Nephron progenitor cell (in vitro differentiated cells): ENCODE measurements at regions not wholly inside any gene's neighbourhood (a gene's known extent, or its start where the extent isn't known, plus 50 kb on each side); places are given as distances from the start of the nearest gene placed in this dataset.

Experiments
- DNase-seq: peaks from one replicate; pipeline ENCODE4 v3.0.0; 2021
- H3K27ac Mint-ChIP-seq: 2 replicates; pipeline ENCODE4 v1.8.0; 2021; ENCODE audit warnings: mild to moderate bottlenecking, moderate library complexity, mixed read lengths
- H3K27me3 Mint-ChIP-seq: 2 replicates; pipeline ENCODE4 v1.8.0; 2021; ENCODE audit warnings: mild to moderate bottlenecking, low read depth, mixed read lengths; ENCODE audit not compliant: poor library complexity
- H3K36me3 Mint-ChIP-seq: 2 replicates; pipeline ENCODE4 v1.8.0; 2021; ENCODE audit warnings: low read depth, mixed read lengths
- H3K4me1 Mint-ChIP-seq: 2 replicates; pipeline ENCODE4 v1.8.0; 2021; ENCODE audit warnings: mixed read lengths
- H3K4me3 Mint-ChIP-seq: 2 replicates; pipeline ENCODE4 v1.8.0; 2021; ENCODE audit warnings: mild to moderate bottlenecking, moderate library complexity, mixed read lengths
- H3K9me3 Mint-ChIP-seq: 2 replicates; pipeline ENCODE4 v1.8.0; 2021; ENCODE audit warnings: mild to moderate bottlenecking, moderate library complexity, mixed read lengths
- TF ChIP-seq, protein P1 (sequence below): fragments of 200-600 bp; sonication (generic); IDR thresholded peaks from 2 replicates; pipeline ENCODE4 v1.5.0; 2021; ENCODE audit warnings: antibody characterized with exemption

- H3K27ac Mint-ChIP-seq, result no peak overlapping the region
Measured at GRCh38 chr16:6439129-6439528, 893.5 kb upstream of the RBFOX1 start.

GRCh38 chr16:6428861-6429260, 903.8 kb upstream of the RBFOX1 start:
- TF ChIP-seq, protein P1, sequence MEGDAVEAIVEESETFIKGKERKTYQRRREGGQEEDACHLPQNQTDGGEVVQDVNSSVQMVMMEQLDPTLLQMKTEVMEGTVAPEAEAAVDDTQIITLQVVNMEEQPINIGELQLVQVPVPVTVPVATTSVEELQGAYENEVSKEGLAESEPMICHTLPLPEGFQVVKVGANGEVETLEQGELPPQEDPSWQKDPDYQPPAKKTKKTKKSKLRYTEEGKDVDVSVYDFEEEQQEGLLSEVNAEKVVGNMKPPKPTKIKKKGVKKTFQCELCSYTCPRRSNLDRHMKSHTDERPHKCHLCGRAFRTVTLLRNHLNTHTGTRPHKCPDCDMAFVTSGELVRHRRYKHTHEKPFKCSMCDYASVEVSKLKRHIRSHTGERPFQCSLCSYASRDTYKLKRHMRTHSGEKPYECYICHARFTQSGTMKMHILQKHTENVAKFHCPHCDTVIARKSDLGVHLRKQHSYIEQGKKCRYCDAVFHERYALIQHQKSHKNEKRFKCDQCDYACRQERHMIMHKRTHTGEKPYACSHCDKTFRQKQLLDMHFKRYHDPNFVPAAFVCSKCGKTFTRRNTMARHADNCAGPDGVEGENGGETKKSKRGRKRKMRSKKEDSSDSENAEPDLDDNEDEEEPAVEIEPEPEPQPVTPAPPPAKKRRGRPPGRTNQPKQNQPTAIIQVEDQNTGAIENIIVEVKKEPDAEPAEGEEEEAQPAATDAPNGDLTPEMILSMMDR, result no peak
- H3K9me3 Mint-ChIP-seq, result no peaks in the 10 kb centered on the region
- H3K27ac Mint-ChIP-seq, result no peak overlapping the region
- no peaks in the 10 kb centered on the region for H3K36me3 Mint-ChIP-seq
- H3K4me3 Mint-ChIP-seq, result no peak overlapping the region
- DNase-seq, result no peak
- no peaks in the 10 kb centered on the region for H3K4me1 Mint-ChIP-seq
- H3K27me3 Mint-ChIP-seq, result peaks cover 10% of the 10 kb centered on the region

More at GRCh38 chr16:6439129-6439528, 893.5 kb upstream of the RBFOX1 start:
- no peaks in the 10 kb centered on the region for H3K9me3 Mint-ChIP-seq
- H3K4me3 Mint-ChIP-seq, result no peak overlapping the region
- no peak for DNase-seq
- TF ChIP-seq, protein P1, result no peak
- H3K36me3 Mint-ChIP-seq, result no peaks in the 10 kb centered on the region
- H3K27me3 Mint-ChIP-seq, result peaks cover 4% of the 10 kb centered on the region
- no peaks in the 10 kb centered on the region for H3K4me1 Mint-ChIP-seq

GRCh38 chr16:6427621-6428020, 905.0 kb upstream of the RBFOX1 start:
- no peaks in the 10 kb centered on the region for H3K9me3 Mint-ChIP-seq
- DNase-seq, result no peak
- H3K4me3 Mint-ChIP-seq, result no peak overlapping the region
- TF ChIP-seq, protein P1, result no peak
- H3K36me3 Mint-ChIP-seq, result no peaks in the 10 kb centered on the region
- H3K4me1 Mint-ChIP-seq, result no peaks in the 10 kb centered on the region
- H3K27ac Mint-ChIP-seq, result no peak overlapping the region
- peaks cover 13% of the 10 kb centered on the region for H3K27me3 Mint-ChIP-seq

DNA sequence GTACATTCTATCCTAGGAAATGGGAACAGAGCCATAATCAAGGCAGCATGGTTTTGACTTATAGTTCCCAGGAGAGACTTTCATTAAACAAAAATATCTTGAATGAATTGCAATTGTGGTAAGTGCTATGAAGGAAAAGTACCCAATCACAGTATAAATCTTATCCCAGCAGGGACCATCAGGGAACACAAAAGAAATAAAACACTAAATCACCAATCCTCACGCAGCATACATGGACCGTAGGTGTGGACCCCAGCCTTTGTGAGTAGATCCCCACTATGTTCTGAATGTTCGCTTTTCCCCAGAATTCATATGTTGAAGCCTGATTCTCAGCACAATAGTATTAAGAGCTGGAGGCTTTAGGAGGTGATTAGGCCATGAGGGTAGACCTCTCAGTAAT, 925.0 kb upstream of the RBFOX1 start:
- DNase-seq, result no peak
- H3K36me3 Mint-ChIP-seq, result no peaks in the 10 kb centered on the region
- H3K27me3 Mint-ChIP-seq, result peaks cover 11% of the 10 kb centered on the region
- TF ChIP-seq, protein P1, result no peak
- H3K27ac Mint-ChIP-seq, result no peak overlapping the region
- no peak overlapping the region for H3K4me3 Mint-ChIP-seq
- H3K9me3 Mint-ChIP-seq, result no peaks in the 10 kb centered on the region
- H3K4me1 Mint-ChIP-seq, result no peaks in the 10 kb centered on the region

- Mint-ChIP-seq H3K4me3 (no peak overlapping the region), H3K27ac (no peak overlapping the region), H3K27me3 (peaks cover 11% of the 10 kb centered on the region), H3K36me3 (no peaks in the 10 kb centered on the region), H3K9me3 (no peaks in the 10 kb centered on the region), H3K4me1 (no peaks in the 10 kb centered on the region)
- TF ChIP-seq, protein P1, result no peak
- DNase-seq, result no peak
Measured at GRCh38 chr16:6406028-6406427, 926.6 kb upstream of the RBFOX1 start.

GRCh38 chr16:6382924-6383459, 949.7 kb upstream of the RBFOX1 start:
- TF ChIP-seq, protein P1, result no peak
- Mint-ChIP-seq H3K4me1 (peaks cover 12% of the 10 kb centered on the region), H3K9me3 (no peaks in the 10 kb centered on the region), H3K4me3 (no peak overlapping the region), H3K27ac (no peak overlapping the region), H3K36me3 (no peaks in the 10 kb centered on the region), H3K27me3 (no peaks in the 10 kb centered on the region)
- no peak for DNase-seq
